ENCODE measurements at regions not wholly inside any gene's neighbourhood (a gene's known extent, or its start where the extent isn't known, plus 50 kb on each side); places are given as distances from the start of the nearest gene placed in this dataset.

- DNase-seq, result no peak
Measured at GRCh38 chr12:89051065-89051677, 301.1 kb downstream of the DUSP6 start.

GRCh38 chr12:89047856-89048418 is 304.4 kb downstream of the DUSP6 start:
- DNase-seq, result no peak

- no peak for DNase-seq
Measured at GRCh38 chr12:89041078-89041477, 311.2 kb downstream of the DUSP6 start.

GRCh38 chr12:89040146-89040964 is 311.9 kb downstream of the DUSP6 start:
- DNase-seq, result peak; percentile 66

GRCh38 chr12:89038831-89039512 is 313.3 kb downstream of the DUSP6 start:
- no peak for DNase-seq

- no peak for DNase-seq
Measured at GRCh38 chr12:89033062-89033461, 319.2 kb downstream of the DUSP6 start.

- DNase-seq, result no peak
Measured at GRCh38 chr12:89029961-89030360, 322.3 kb downstream of the DUSP6 start.

- DNase-seq, result no peak
Measured at GRCh38 chr12:89024580-89024979, 327.7 kb downstream of the DUSP6 start.

- DNase-seq, result no peak
Measured at GRCh38 chr12:89023936-89024335, 328.4 kb downstream of the DUSP6 start.

- no peak for DNase-seq
Measured at GRCh38 chr12:89020689-89021088, 331.6 kb downstream of the DUSP6 start.

GRCh38 chr12:89020121-89020480 is 332.2 kb downstream of the DUSP6 start:
- no peak for DNase-seq

- peak; percentile 59 for DNase-seq
Measured at GRCh38 chr12:89019439-89020120, 332.7 kb downstream of the DUSP6 start.

GRCh38 chr12:89016970-89017778 is 335.1 kb downstream of the DUSP6 start:
- DNase-seq, result no peak

- DNase-seq, result no peak
Measured at GRCh38 chr12:89015419-89015818, 336.9 kb downstream of the DUSP6 start.

- DNase-seq, result no peak
Measured at GRCh38 chr12:88998421-88998820, 353.9 kb downstream of the DUSP6 start.

- DNase-seq, result no peak
Measured at GRCh38 chr12:88996200-88996788, 356.0 kb downstream of the DUSP6 start.

GRCh38 chr12:88994971-88995370 is 357.3 kb downstream of the DUSP6 start:
- no peak for DNase-seq

GRCh38 chr12:88994537-88994936 is 357.8 kb downstream of the DUSP6 start:
- DNase-seq, result no peak

GRCh38 chr12:88993651-88994050 is 358.6 kb downstream of the DUSP6 start:
- no peak for DNase-seq

GRCh38 chr12:88986056-88986455 is 366.2 kb downstream of the DUSP6 start:
- DNase-seq, result no peak

- no peak for DNase-seq
Measured at GRCh38 chr12:88985631-88986030, 366.7 kb downstream of the DUSP6 start.

GRCh38 chr12:88985011-88985410 is 367.3 kb downstream of the DUSP6 start:
- no peak for DNase-seq
